Right cardiac atrium (tissue), 5 donors: ENCODE measurements at regions not wholly inside any gene's neighbourhood (a gene's known extent, or its start where the extent isn't known, plus 50 kb on each side); places are given as distances from the start of the nearest gene placed in this dataset.

Experiments
- ATAC-seq, 2 donors: fragments of 200-7000 bp; cut with Tn5 transposase; one replicate each; pipeline versions ENCODE4 v1.8.0 to v1.9.1; 2020; ENCODE audit warnings: moderate library complexity in 2 of 2, mild to moderate bottlenecking in 1 of 2
- DNase-seq, 3 donors: peaks; one replicate each; pipeline ENCODE4 v3.0.0-alpha.2; 2020
- H3K27ac ChIP-seq: one replicate; pipeline ENCODE4 v1.5.1; 2013; ENCODE audit warnings: mild to moderate bottlenecking, low read length, control low read depth, moderate library complexity
- H3K27me3 ChIP-seq: one replicate; pipeline ENCODE4 v1.6.1; 2013; ENCODE audit not compliant: control insufficient read depth, insufficient read depth
- H3K4me1 ChIP-seq: one replicate; pipeline ENCODE4 v1.6.1; 2013; ENCODE audit warnings: low read length; ENCODE audit not compliant: control insufficient read depth, insufficient read depth
- H3K4me3 ChIP-seq: one replicate; pipeline ENCODE4 v1.5.1; 2013; ENCODE audit warnings: low read length, control low read depth
- H3K9me3 ChIP-seq: one replicate; pipeline ENCODE4 v1.6.1; 2013; ENCODE audit warnings: low read length; ENCODE audit not compliant: control insufficient read depth
- WGBS: extraction: QIAGEN DNeasy Blood & Tissue Kit; methylation state at CpG from one replicate; pipeline ENCODE4 v1.1.7; 2013; 5-methylcytosine and 5-hydroxymethylcytosine counted together
- intact Hi-C, 4 donors: fragments of 100-400 bp; cut with DNase I; formaldehyde crosslinking; loops; one replicate each; pipeline versions ENCODE4 v1.11.0 to v1.14.0; 2022 to 2023
- donor health status: healthy with polysubstance abuse.
- donor health status: DM: no; HTN: yes; CAD: no.
- donor health status: DM: no; HTN: no; CAD: no.
- donor health status: DM: no; HTN: yes; CAD: no; lungs with severe emphysema.
- donor health status: DM: yes; HTN: yes; CAD: no.

GRCh38 chr10:43901744-43902504, 253.2 kb upstream of the ZNF32 start:
- Histone ChIP-seq H3K27me3 (no peaks in the 10 kb centered on the region), H3K4me1 (peaks cover 17% of the 10 kb centered on the region), H3K9me3 (no peaks in the 10 kb centered on the region), H3K27ac (no peak overlapping the region), H3K4me3 (no peak overlapping the region)
- 88% methylated on average over 9 of the region's 9 CpGs for WGBS
- intact Hi-C loops: loop anchor here in 1 of 4 donors (10.0 kb wide), 1 partner anchor 413 kb away; no protein-coding TSS in a partner anchor
- no peak for DNase-seq
- no peak for ATAC-seq

GRCh38 chr10:43901302-43901701, 252.6 kb upstream of the ZNF32 start:
- H3K4me1 ChIP-seq: peaks cover 13% of the 10 kb centered on the region
- intact Hi-C loops: loop anchor here in 1 of 4 donors (10.0 kb wide), 1 partner anchor 413 kb away; no protein-coding TSS in a partner anchor
- no peak for DNase-seq
- H3K9me3 ChIP-seq: no peaks in the 10 kb centered on the region
- H3K4me3 ChIP-seq: no peak overlapping the region
- H3K27ac ChIP-seq: no peak overlapping the region
- no peak for ATAC-seq
- WGBS: 84% methylated on average over 3 of the region's 3 CpGs
- H3K27me3 ChIP-seq: no peaks in the 10 kb centered on the region

GRCh38 chr10:43900571-43900970, 251.9 kb upstream of the ZNF32 start:
- Histone ChIP-seq H3K27ac (no peak overlapping the region), H3K4me1 (peaks cover 11% of the 10 kb centered on the region), H3K9me3 (no peaks in the 10 kb centered on the region), H3K27me3 (no peaks in the 10 kb centered on the region), H3K4me3 (no peak overlapping the region)
- no peak for ATAC-seq
- 76% methylated on average over 6 of the region's 6 CpGs for WGBS
- intact Hi-C loops: loop anchor here in 1 of 4 donors (10.0 kb wide), 1 partner anchor 414 kb away; no protein-coding TSS in a partner anchor
- no peak for DNase-seq

- DNase-seq: no peak
- Histone ChIP-seq H3K27ac (no peak overlapping the region), H3K27me3 (no peaks in the 10 kb centered on the region), H3K4me3 (no peak overlapping the region), H3K4me1 (peaks cover 10% of the 10 kb centered on the region), H3K9me3 (no peaks in the 10 kb centered on the region)
- intact Hi-C loops: no loop called here
- 73% methylated on average over 7 of the region's 7 CpGs for WGBS
- ATAC-seq: peak; percentile 13 to 15
These were observed 250.7 kb upstream of the ZNF32 start for GRCh38 chr10:43899224-43899959.

GRCh38 chr10:43898592-43898991, 249.9 kb upstream of the ZNF32 start:
- no peak overlapping the region for H3K4me3 ChIP-seq
- peaks cover 9% of the 10 kb centered on the region for H3K4me1 ChIP-seq
- peak in 1 of 2 donors; percentile 9 for ATAC-seq
- intact Hi-C loops: no loop called here
- H3K27me3 ChIP-seq: no peaks in the 10 kb centered on the region
- no peaks in the 10 kb centered on the region for H3K9me3 ChIP-seq
- no peak overlapping the region for H3K27ac ChIP-seq
- 98% methylated on average over 4 of the region's 4 CpGs for WGBS
- no peak for DNase-seq

GRCh38 chr10:43897765-43898419, 249.2 kb upstream of the ZNF32 start:
- intact Hi-C loops: no loop called here
- 85% methylated on average over 9 of the region's 9 CpGs for WGBS
- Histone ChIP-seq H3K27me3 (no peaks in the 10 kb centered on the region), H3K9me3 (no peaks in the 10 kb centered on the region), H3K27ac (no peak overlapping the region), H3K4me1 (peaks cover 12% of the 10 kb centered on the region), H3K4me3 (no peak overlapping the region)
- no peak for DNase-seq
- no peak for ATAC-seq

- H3K4me3 ChIP-seq: no peak overlapping the region
- DNase-seq (peak in 1 of 3 donors; percentile 65), ATAC-seq (peak; percentile 82 to 86)
- H3K27me3 ChIP-seq: no peaks in the 10 kb centered on the region
- intact Hi-C loops: no loop called here
- no peaks in the 10 kb centered on the region for H3K9me3 ChIP-seq
- peak overlapping the region; percentile 12 for H3K27ac ChIP-seq
- 44% methylated on average over 6 of the region's 6 CpGs for WGBS
- peaks cover 4% of the 10 kb centered on the region for H3K4me1 ChIP-seq
These were observed 243.5 kb upstream of the ZNF32 start for GRCh38 chr10:43892062-43892770.

GRCh38 chr10:43891241-43891640, 242.6 kb upstream of the ZNF32 start:
- DNase-seq (no peak), ATAC-seq (no peak)
- Histone ChIP-seq H3K27ac (no peak overlapping the region), H3K27me3 (no peaks in the 10 kb centered on the region), H3K4me3 (no peak overlapping the region), H3K9me3 (no peaks in the 10 kb centered on the region), H3K4me1 (peaks cover 4% of the 10 kb centered on the region)
- intact Hi-C loops: no loop called here

GRCh38 chr10:43890124-43890523, 241.4 kb upstream of the ZNF32 start:
- WGBS: 71% methylated on average over 2 of the region's 2 CpGs
- peaks cover 4% of the 10 kb centered on the region for H3K4me1 ChIP-seq
- intact Hi-C loops: no loop called here
- DNase-seq (no peak), ATAC-seq (no peak)
- no peaks in the 10 kb centered on the region for H3K27me3 ChIP-seq
- H3K27ac ChIP-seq: no peak overlapping the region
- no peak overlapping the region for H3K4me3 ChIP-seq
- no peaks in the 10 kb centered on the region for H3K9me3 ChIP-seq

- Histone ChIP-seq H3K9me3 (no peaks in the 10 kb centered on the region), H3K27ac (no peak overlapping the region), H3K4me1 (peaks cover 4% of the 10 kb centered on the region), H3K4me3 (no peak overlapping the region), H3K27me3 (no peaks in the 10 kb centered on the region)
- ATAC-seq: no peak
- 54% methylated on average over 3 of the region's 3 CpGs for WGBS
- intact Hi-C loops: no loop called here
- no peak for DNase-seq
These were observed 239.9 kb upstream of the ZNF32 start for GRCh38 chr10:43888586-43888985.
